IMR-90 (cell line): ENCODE measurements at regions not wholly inside any gene's neighbourhood (a gene's known extent, or its start where the extent isn't known, plus 50 kb on each side); places are given as distances from the start of the nearest gene placed in this dataset.

ENCODE experiments used
- CTCF ChIP-seq: conservative IDR thresholded peaks from 2 replicates; pipeline ENCODE4 v1.5.1; 2012; ENCODE audit warnings: mild to moderate bottlenecking, low read depth, low read length, improper control_type of control experiment
- FOS ChIP-seq: fragments of 150-350 bp; IDR thresholded peaks from 2 replicates; pipeline ENCODE4 v1.6.1; 2016; ENCODE audit warnings: low read depth, low read length
- MAZ ChIP-seq: IDR thresholded peaks from 2 replicates; pipeline ENCODE4 v1.6.1; 2012; ENCODE audit warnings: low read depth, mild to moderate bottlenecking, low read length, improper control_type of control experiment, moderate library complexity, borderline replicate concordance
- POLR2A ChIP-seq: IDR thresholded peaks from 2 replicates; pipeline ENCODE4 v1.6.1; 2012; ENCODE audit warnings: mild to moderate bottlenecking, low read depth, low read length

GRCh38 chr14:82309199-82309598, 775.5 kb upstream of the SEL1L start:
- TF ChIP-seq CTCF (no peak), MAZ (no peak), POLR2A (no peak), FOS (no peak)
